Coronary artery (tissue), 2 donors: ENCODE measurements at regions not wholly inside any gene's neighbourhood (a gene's known extent, or its start where the extent isn't known, plus 50 kb on each side); places are given as distances from the start of the nearest gene placed in this dataset.

Experiments
- DNase-seq: peaks from one replicate; pipeline ENCODE4 v3.0.0-alpha.2; 2017; ENCODE audit warnings: low spot score
- H3K27ac ChIP-seq, 2 donors: fragments of 200-600 bp; sonication (generic); one replicate each; pipeline ENCODE4 v1.5.1; 2016 to 2019
- H3K4me3 ChIP-seq: fragments of 200-600 bp; sonication (generic); 2 replicates; pipeline ENCODE4 v1.5.1; 2016; ENCODE audit warnings: mild to moderate bottlenecking, moderate library complexity
- TF ChIP-seq, protein P1 (sequence below): fragments of 200-600 bp; sonication (generic); IDR thresholded peaks from one replicate; pipeline ENCODE4 v1.5.1; 2019; ENCODE audit warnings: antibody characterized with exemption

GRCh38 chr16:35735403-35736251 is 2276.2 kb downstream of the TP53TG3F start:
- Histone ChIP-seq H3K27ac (no peak overlapping the region), H3K4me3 (no peak overlapping the region)
- peak; percentile 60 for DNase-seq
- TF ChIP-seq, protein P1, sequence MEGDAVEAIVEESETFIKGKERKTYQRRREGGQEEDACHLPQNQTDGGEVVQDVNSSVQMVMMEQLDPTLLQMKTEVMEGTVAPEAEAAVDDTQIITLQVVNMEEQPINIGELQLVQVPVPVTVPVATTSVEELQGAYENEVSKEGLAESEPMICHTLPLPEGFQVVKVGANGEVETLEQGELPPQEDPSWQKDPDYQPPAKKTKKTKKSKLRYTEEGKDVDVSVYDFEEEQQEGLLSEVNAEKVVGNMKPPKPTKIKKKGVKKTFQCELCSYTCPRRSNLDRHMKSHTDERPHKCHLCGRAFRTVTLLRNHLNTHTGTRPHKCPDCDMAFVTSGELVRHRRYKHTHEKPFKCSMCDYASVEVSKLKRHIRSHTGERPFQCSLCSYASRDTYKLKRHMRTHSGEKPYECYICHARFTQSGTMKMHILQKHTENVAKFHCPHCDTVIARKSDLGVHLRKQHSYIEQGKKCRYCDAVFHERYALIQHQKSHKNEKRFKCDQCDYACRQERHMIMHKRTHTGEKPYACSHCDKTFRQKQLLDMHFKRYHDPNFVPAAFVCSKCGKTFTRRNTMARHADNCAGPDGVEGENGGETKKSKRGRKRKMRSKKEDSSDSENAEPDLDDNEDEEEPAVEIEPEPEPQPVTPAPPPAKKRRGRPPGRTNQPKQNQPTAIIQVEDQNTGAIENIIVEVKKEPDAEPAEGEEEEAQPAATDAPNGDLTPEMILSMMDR = no peak

DNA sequence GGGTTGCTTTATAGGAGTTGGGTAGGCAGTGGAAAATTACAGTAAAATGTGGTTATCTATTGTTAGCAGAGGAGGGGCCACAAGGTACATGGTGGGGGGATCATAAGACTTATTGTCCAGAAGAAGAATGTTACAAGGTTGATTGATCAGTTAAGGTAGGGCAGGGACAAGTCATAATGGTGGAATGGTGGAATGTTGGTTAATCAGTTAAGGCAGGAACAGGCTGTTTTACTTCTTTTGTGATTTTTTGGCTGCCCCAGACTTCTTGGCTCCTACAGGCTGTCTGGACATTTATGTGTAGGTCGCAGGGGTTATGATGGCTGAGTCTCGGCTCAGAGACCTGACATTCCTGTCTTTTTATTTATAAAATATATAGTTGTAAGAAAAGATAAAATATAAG is 2277.1 kb downstream of the TP53TG3F start:
- no peak for DNase-seq
- H3K4me3 ChIP-seq = no peak overlapping the region
- TF ChIP-seq, protein P1 = no peak
- H3K27ac ChIP-seq = no peak overlapping the region

DNA sequence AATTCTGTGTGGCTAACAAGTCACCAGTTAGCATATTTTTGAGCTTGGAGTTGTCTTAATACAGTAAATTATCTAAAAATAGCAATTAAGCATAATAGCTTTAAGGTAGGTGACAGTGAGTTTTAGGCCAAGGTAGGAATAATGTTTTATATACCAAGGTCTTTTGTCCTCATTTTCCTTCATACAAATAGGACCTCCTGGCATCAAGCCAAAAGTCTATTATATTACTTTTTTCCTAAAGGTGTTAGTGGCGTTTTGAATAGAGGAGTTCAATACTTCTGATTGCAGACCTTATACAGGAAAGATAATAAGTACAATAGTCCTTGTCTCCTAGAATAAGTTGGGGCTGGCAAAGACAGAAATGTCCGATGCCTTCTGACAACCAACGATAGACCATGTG is 2277.7 kb downstream of the TP53TG3F start:
- TF ChIP-seq, protein P1 = no peak
- no peak overlapping the region for H3K4me3 ChIP-seq
- H3K27ac ChIP-seq = no peak overlapping the region
- DNase-seq = no peak

DNA sequence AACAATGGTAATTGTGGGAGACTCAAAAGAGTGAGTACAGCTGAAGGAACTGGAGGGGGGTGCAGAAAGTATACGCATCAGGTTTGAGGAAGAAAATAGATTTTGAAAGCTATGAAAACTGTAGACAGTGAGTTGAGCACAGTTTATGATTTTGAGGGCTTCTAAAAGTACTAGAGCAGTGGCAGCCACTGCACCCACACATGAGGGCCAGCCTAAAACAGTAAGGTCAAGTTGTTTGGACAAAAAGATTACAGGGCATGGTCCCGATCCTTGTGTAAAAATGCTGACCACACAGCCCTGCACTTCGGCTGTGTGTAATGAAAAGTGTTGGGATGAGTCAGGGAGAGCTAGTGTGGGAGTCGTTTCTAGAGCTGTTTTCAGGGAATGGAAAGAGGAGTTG is 2282.1 kb downstream of the TP53TG3F start:
- no peak overlapping the region for H3K4me3 ChIP-seq
- no peak overlapping the region for H3K27ac ChIP-seq
- TF ChIP-seq, protein P1 = no peak
- no peak for DNase-seq

DNA sequence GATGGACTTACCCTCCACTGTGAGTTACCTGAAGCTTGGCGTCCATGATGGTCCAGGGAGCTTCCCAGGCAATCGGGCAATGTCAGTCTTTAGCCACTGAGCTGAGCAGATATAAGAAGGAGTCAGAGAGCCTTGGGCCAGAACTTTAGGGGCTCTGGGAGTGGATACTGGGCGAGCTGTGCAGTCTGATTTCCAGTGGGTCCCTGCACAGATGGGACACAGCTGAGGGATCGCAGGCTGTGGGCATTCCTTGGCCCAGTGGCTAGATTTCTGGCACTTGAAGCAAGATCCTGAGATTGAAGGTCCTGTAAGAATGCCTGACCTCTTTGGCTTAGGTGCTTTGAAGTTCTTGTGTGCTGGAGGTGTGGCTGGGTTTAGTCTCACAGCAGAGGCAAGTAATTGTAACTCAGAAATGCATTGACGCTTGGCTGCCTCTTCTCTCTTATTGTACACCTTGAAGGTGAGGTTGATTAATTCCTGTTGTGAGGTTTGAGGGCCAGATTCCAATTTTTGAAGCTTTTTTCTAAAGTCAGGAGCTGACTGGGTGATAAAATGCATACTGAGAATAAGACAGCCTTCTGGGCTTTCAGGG is 2283.8 kb downstream of the TP53TG3F start:
- Histone ChIP-seq H3K4me3 (no peak overlapping the region), H3K27ac (no peak overlapping the region)
- TF ChIP-seq, protein P1 = no peak
- peak; percentile 33 for DNase-seq

DNA sequence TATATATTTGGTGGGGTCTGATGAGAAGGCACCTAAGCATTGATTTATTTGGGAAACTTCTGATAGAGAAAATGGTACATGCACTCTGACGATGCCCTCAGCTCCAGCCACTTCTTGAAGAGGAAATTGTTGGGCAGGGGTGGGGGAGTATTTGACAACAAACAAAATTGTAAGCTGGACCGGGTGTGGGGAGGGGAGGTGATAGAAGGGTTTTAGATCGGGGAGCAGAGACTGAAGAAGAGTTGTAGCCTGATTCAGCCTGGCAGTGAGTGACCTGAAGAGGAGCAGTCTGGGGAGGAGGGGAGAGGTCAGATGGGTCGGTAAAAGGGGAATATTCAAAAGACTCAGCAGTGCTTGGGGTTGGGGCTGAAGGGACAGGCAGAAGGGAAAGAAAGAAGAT is 2284.7 kb downstream of the TP53TG3F start:
- TF ChIP-seq, protein P1 = no peak
- DNase-seq = no peak
- Histone ChIP-seq H3K27ac (no peak overlapping the region), H3K4me3 (no peak overlapping the region)

- TF ChIP-seq, protein P1 = no peak
- no peak overlapping the region for H3K4me3 ChIP-seq
- no peak for DNase-seq
- H3K27ac ChIP-seq = no peak overlapping the region
Measured at GRCh38 chr16:35744726-35745125, 2285.3 kb downstream of the TP53TG3F start.
